IPS-18c (cell line): ENCODE measurements at regions not wholly inside any gene's neighbourhood (a gene's known extent, or its start where the extent isn't known, plus 50 kb on each side); places are given as distances from the start of the nearest gene placed in this dataset.

Source experiments
- H3K4me3 ChIP-seq: 2 replicates; pipeline ENCODE4 v1.7.0; 2013; ENCODE audit warnings: low read depth, mild to moderate bottlenecking, low read length, moderate library complexity; ENCODE audit not compliant: insufficient read depth
- H3K9me3 ChIP-seq: one replicate; pipeline ENCODE4 v1.6.1; 2013; ENCODE audit warnings: mild to moderate bottlenecking, low read length, moderate library complexity; ENCODE audit not compliant: control insufficient read depth, insufficient read depth

DNA sequence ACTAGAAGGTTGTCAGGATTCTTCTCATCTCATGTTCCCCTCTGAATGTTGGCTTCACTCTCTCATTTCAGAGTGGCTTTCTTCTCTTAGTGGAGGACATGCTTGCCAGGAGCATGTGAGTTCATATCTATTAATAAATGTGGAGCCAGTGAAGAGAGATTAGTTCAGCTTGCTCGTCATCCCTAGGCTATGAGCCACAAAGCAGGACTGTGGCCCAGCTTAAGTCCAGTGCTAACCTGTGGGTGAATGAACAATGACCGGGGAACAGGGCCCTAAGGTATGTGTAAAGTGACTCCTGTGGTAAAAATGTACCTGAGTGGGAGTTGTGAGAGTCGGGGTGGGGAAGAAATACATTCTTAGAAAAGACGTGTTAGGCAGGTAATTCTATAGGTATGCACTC, 96.9 kb upstream of the TBL1XR1 start:
- Histone ChIP-seq H3K9me3 (no peaks in the 10 kb centered on the region), H3K4me3 (no peak overlapping the region)

DNA sequence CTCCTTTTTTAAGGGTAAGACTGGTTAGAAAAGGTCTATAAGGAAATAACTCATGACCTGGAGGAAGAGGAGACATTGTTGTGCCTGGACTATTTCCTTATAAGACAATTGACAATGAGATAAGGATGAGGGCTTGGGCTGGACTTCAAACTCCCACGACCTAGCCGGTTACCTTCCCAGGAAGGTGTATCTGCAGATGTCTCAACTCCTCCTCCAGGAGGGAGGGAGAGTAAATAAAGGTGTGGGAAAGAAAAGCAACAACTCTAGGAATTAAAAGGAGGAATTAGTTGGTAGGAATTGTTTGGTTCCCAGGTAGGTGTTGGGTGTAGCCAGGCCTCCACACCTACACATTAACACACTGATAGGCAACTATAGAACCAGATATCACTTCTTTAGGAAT, 97.8 kb upstream of the TBL1XR1 start:
- Histone ChIP-seq H3K4me3 (no peak overlapping the region), H3K9me3 (no peaks in the 10 kb centered on the region)

DNA sequence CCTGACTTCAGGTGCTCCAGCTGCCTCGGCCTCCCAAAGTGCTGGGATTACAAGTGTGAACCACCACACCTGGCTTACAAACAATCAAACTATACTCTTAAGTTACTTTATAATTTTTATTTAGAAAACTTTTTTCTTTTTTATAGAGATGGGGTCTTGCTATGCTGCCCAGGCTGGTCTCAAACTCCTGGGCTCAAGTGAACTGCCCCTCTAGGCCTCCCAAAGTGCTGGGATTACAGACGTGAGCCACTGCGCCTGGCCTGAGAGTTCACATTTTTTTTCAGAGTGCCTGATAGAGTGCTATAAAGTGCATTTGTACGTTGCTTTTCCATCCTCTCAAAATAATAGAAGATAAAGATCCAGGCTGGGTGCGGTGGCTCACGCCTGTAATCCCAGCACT, 102.0 kb upstream of the TBL1XR1 start:
- no peaks in the 10 kb centered on the region for H3K9me3 ChIP-seq
- no peak overlapping the region for H3K4me3 ChIP-seq

DNA sequence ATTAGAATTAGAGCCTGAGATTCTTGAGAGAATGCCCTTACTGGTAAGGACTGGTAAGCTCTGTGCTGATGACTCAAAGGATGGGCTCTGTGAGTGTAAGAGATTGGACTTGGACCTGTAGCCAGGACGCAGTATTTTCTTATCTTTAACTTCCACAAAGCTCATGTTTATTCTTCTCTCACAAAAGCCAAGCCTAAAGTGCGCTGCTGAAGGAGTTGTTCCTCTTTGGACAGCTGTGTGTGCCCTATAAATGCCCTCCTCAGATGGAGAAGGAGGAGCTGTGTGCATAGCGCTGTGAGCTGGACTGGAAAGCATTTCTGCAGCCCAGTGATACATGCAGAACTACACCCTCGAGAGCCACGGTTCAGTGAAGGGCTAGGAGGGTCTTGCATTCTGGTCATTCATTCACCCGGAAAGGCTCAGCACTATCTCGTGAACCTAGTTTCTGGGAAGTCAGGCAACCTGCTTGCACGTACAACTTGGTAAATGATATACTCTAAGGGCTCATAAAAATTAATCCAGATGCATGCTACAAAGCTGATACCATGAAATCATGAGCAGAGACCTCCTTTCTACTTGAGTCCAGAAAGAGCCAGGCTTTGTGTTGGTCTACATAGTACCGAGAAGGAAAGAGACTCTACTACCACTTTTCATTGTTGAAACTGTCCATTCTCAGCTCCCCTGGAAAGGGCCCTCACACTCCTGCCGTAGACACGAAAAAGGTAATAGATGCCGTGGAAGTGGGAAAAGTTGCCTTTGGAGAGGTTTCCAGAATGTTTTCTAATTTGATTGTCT, 103.0 kb upstream of the TBL1XR1 start:
- Histone ChIP-seq H3K9me3 (no peaks in the 10 kb centered on the region), H3K4me3 (no peak overlapping the region)

DNA sequence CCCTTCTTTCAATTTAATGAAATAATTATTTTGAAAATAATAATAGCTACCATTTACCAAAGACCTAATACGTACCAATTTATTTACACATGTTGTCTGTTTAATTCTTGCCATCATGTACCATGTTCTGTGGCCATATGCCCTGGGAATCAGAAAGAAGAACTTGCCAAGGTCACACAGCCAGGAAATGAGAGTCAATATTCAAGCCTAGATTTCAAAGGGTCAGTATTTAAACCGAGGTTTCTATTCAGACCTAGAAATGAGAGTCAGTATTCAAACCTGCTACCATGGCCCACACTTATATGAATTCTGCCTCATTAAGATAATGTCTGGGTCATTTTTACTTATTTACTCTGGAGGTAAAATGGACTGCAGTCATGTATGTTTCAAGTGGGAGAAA, 103.6 kb upstream of the TBL1XR1 start:
- H3K4me3 ChIP-seq, result no peak overlapping the region

DNA sequence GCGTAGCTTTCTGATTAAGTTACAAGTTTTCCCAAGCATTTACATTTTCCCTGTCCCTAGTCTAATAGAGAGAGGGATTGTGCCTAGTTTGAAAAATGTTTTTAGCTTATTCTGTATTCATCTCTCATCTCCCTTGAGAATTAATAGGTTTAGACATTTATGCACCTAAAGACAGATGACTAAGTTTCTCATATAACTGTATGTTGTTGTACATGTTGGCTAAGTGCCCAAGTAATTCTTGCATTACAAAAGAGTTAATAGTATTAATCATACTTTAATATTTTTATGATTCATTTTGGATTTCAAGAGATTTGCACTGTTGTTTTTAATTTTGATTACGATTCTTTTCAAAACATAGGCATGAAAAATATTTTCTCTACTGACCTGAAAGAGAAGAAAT, 109.0 kb upstream of the TBL1XR1 start:
- peaks cover 4% of the 10 kb centered on the region for H3K9me3 ChIP-seq

More for the DNA sequence above, 103.6 kb upstream of the TBL1XR1 start:
- no peaks in the 10 kb centered on the region for H3K9me3 ChIP-seq

DNA sequence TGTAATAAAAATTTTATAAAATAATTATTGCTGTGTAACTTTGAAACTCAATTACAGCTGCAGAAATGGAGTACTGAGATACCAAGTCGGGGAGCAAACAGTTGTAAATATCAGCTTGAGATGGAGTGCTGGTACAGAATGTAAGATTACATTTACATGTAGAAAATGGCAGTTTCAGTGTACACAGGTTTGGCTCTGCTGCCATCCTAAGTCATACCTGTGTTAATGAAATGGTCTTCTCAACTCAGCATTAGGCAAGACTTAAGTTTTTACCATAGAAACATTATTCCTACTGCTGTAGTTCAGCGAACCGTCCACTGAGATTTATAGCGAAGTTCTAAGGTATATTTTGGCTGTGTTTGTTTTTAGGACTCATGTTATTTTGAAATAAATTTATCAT, 110.1 kb upstream of the TBL1XR1 start:
- Histone ChIP-seq H3K9me3 (peaks cover 4% of the 10 kb centered on the region), H3K4me3 (no peak overlapping the region)

More for the DNA sequence above, 109.0 kb upstream of the TBL1XR1 start:
- H3K4me3 ChIP-seq, result no peak overlapping the region

DNA sequence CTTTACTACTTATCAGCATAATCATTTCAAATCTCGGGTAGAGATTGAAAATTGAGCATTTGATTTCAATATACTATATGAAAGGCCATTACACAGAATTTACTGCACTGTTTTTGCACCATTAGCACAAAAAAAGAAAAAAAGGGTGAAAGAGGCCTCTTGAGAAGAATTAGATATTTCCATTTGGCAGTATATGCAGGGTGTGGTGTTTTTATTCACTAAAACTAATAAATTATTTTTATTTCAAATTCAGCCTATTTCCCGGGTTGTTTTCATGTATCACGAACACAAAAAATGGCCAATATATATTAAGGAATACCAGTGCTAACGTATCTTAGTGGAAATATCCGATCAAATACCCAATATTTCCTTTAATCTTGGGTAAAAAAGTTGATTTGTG, 110.5 kb upstream of the TBL1XR1 start:
- Histone ChIP-seq H3K9me3 (peaks cover 4% of the 10 kb centered on the region), H3K4me3 (no peak overlapping the region)

DNA sequence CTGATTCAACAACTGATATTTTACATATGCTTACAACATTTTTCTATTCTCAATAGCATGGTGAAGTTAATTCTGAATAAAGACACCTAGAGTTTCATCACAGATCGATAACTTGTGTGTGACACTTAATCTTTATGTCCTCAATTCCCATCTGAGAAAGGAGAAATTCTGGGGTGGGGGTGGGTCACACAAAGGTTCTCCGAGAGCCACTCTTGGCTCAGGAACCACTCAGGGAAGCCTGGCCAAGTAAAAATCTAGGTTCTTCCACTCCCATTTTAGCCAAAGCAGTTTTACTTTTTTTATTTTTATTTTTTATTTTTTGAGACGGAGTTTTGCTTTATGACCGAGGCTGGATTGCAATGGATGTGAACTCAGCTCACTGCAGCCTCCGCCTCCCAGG, 111.0 kb upstream of the TBL1XR1 start:
- H3K4me3 ChIP-seq, result no peak overlapping the region
- H3K9me3 ChIP-seq, result peaks cover 4% of the 10 kb centered on the region

DNA sequence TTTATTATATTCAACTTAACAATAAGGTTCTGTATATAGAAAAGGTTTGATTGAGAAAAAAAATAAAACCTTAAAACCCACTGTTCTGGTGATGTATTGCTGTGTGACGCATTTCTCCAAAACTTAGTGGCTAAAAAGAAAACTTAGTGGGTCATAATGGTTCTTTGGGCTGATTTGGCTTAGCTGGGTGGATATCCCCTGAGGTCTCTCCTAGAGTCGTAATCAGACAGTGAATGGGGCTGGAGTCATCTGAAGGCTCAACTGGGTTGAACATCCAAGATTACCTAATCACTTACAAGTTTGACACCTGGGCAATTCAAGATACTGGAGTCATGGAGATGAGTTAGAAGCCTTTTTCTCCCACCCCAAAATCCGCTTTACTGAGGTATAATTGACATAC, 111.6 kb upstream of the TBL1XR1 start:
- Histone ChIP-seq H3K9me3 (peaks cover 4% of the 10 kb centered on the region), H3K4me3 (no peak overlapping the region)

DNA sequence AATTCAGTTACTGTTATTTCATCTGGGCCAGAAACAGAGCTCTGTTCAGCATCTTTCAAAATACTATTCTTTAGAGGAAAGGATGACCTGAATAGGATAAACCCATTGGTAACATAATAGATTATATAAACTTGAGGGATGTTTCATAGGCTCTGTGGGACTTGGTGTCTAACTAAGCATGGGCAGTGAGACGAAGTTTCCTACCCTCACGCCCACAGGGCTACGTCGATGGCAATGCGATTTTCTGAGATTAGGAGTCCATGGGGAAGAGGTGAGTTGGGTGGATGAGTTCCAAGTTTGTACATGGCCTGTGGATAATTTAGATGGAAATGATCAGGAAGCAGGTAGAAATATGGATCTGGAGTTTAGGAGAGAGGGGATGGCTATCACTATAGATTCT, 115.2 kb upstream of the TBL1XR1 start:
- peaks cover 4% of the 10 kb centered on the region for H3K9me3 ChIP-seq
- no peak overlapping the region for H3K4me3 ChIP-seq

DNA sequence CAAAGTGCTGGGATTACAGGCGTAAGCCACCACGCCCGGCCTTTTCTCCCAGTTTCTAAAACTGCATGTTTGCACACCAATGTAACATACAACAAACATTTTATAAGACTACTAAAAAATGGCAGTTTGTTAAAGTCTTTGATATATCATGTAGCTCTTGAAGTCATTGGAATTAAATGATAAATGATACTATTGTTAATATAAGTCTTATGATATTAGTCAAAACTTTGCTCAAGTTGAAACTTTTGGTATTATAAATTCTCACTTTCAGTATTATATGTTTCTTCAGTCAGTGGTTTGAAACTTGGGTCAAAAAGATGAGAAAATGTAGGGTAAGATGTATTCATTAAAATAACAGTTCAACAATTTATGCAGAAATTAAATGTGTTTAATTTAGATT, 117.6 kb upstream of the TBL1XR1 start:
- no peaks in the 10 kb centered on the region for H3K9me3 ChIP-seq

DNA sequence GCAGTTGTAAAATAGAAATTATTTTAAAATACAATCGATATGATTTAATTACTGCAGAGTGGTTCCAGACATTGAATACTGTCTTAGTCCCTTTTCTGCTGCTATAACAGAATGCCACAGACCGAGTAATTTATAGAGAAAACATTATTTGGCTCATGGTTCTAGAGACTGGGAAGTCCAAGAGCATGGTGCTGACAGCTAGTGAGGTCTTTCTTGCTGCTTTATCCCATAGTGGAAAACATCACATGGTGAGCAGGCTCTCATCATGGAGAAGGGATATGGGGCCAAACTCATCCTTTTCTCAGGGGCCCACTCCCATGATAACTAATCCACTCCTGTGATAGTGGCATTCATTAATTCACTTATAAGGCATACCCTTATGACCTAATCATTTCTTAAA, 120.0 kb upstream of the TBL1XR1 start:
- H3K4me3 ChIP-seq, result no peak overlapping the region
- no peaks in the 10 kb centered on the region for H3K9me3 ChIP-seq

More for the DNA sequence above, 117.6 kb upstream of the TBL1XR1 start:
- no peak overlapping the region for H3K4me3 ChIP-seq

DNA sequence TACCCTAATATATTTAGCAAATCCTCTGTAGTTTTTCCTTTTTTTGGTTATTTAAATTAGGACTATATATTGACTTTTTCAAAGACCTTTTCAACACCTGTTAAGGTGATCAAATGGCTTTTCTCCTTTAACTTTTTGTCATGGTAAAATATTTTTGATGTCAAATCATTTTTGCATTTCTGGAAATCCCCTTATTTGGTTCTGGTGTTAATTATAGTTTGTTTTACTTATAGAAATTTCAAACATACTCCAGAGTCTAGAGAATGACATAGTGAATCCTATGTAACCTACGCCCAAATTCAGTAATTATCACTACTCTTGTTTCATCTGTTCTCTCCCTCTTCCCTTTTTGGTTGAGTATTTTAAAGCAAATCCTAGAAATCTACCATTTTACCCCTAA, 121.3 kb upstream of the TBL1XR1 start:
- Histone ChIP-seq H3K4me3 (no peak overlapping the region), H3K9me3 (no peaks in the 10 kb centered on the region)

DNA sequence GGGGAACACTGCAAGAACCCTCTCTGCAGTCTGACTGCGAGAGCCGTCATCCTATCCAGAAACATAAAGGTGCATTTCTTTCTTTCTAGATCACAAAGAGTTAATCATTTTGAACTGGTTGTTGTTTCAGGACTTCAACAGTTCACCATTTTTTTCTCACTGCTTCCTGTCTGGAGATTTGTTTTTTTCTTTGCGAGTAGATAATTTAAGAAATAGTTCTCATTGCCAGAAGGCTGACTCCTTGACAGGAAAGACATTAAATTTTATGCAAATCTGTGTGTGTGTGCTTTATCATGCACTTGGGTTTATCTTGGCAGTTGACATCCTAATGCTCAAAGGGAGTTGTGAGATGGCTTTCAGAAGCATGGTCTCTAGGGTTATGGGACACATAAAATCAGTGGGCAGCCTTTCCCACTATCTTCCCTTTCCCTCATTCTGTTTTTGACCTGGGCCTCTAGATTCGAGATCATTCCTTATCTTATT, 123.5 kb upstream of the TBL1XR1 start:
- H3K4me3 ChIP-seq, result no peak overlapping the region
- H3K9me3 ChIP-seq, result no peaks in the 10 kb centered on the region

DNA sequence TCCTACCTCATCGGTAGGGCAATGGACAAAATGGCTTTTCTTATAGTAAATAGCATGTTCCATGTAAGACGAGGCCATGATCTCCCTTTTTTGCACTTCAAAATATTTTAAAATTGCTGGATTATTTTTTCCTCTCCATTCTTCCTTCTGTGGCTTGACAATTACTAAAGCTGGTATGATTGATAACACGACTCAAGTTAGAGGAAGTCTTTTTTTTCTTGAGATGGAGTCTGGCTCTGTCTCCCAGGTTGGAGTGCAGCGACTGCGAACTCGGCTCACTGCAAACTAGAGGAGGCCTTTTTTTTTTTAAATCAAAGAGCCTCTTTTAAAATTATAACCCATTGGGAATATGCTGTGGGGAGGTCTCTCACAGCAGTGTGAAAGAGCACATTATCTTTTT, 124.5 kb upstream of the TBL1XR1 start:
- Histone ChIP-seq H3K4me3 (no peak overlapping the region), H3K9me3 (no peaks in the 10 kb centered on the region)

DNA sequence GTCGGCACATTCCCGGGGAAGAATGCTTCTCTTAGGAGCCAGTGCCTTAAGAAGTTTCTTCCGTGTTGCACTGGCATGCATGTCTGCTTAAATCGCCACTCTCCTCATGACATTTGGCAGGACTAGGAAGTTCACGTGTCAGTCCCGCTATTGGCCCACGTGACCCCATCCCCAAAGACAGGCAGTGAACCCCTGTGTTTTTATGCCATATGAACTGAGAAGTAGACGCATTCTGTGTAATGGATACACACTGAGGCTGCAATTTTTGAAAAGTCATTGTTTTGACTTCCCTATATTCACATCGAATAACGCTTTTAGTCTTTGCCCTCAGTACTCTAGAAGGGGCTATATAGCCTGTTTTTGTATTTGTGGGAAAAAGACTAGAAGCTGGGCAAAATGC, 125.6 kb upstream of the TBL1XR1 start:
- no peaks in the 10 kb centered on the region for H3K9me3 ChIP-seq

DNA sequence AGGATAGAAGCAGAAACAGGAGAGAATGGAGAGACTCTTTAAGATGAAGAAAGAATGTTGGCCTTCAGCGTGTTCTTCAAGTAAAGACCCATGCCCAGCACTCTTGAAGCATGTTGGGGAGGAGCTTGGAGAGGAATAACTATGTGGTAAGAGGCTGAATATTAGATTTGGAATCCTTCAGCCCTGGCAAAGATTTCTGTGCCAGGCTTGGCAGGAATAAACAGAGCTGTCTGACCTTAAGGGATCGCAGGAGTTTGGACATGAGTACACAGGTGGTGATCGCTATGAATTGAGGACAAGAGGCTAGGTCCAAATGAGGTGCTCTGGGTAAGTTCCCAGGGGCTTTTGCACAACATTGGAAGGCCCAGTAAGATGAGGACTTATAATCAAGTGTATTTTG, 132.6 kb upstream of the TBL1XR1 start:
- Histone ChIP-seq H3K9me3 (no peaks in the 10 kb centered on the region), H3K4me3 (no peak overlapping the region)

More for the DNA sequence above, 125.6 kb upstream of the TBL1XR1 start:
- H3K4me3 ChIP-seq, result no peak overlapping the region

DNA sequence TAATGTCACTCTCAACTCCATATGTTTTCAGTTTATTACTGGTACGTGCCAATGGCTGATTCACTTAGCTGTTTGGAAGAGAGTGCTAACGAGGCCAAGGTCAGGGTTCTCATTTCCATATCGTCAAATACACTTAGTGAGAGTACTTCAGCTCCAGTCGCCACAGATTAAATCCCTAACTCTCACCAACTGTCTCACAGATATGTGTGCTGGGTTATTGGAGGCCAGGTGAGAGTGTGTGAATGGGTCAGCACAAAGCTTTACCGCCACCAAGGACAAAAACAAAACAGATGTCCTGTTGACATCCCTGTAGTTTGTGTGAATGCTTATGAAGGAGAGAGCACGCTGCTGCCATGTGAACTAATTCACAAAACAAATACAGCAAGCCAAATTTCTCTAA, 133.5 kb upstream of the TBL1XR1 start:
- no peaks in the 10 kb centered on the region for H3K9me3 ChIP-seq
- H3K4me3 ChIP-seq, result no peak overlapping the region
